GM12878 (cell line): ENCODE measurements at regions not wholly inside any gene's neighbourhood (a gene's known extent, or its start where the extent isn't known, plus 50 kb on each side); places are given as distances from the start of the nearest gene placed in this dataset.

Source experiments
- CUX1 ChIP-seq: IDR thresholded peaks from 2 replicates; pipeline ENCODE4 v1.6.1; 2012; ENCODE audit warnings: improper control_type of control experiment, low read depth, low read length; ENCODE audit not compliant: insufficient replicate concordance
- ELK1 ChIP-seq: IDR thresholded peaks from 2 replicates; pipeline ENCODE4 v1.6.1; 2012; ENCODE audit warnings: low read depth, low read length, improper control_type of control experiment
- MYB ChIP-seq: fragments of 150-350 bp; IDR thresholded peaks from 2 replicates; pipeline ENCODE4 v1.6.1; 2014; ENCODE audit warnings: mild to moderate bottlenecking, low read depth, low read length, borderline replicate concordance
- PRDM15 ChIP-seq: fragments of 450-650 bp; formaldehyde crosslinking; IDR thresholded peaks from 2 replicates; pipeline ENCODE4 v1.4.0; 2020; ENCODE audit warnings: mild to moderate bottlenecking, moderate library complexity
- RCOR1 ChIP-seq: conservative IDR thresholded peaks from 2 replicates; pipeline ENCODE4 v1.6.1; 2012; ENCODE audit warnings: low read depth, low read length, improper control_type of control experiment

GRCh38 chr21:34201001-34201400, 127.6 kb downstream of the MRPS6 start (continued):
- TF ChIP-seq PRDM15 (CRISPR knock-in tag), result no peak
- TF ChIP-seq MYB, result no peak
- TF ChIP-seq CUX1, result no peak
- no peak for TF ChIP-seq RCOR1
- no peak for TF ChIP-seq ELK1
